ENCODE measurements at regions not wholly inside any gene's neighbourhood (a gene's known extent, or its start where the extent isn't known, plus 50 kb on each side); places are given as distances from the start of the nearest gene placed in this dataset.

DNA sequence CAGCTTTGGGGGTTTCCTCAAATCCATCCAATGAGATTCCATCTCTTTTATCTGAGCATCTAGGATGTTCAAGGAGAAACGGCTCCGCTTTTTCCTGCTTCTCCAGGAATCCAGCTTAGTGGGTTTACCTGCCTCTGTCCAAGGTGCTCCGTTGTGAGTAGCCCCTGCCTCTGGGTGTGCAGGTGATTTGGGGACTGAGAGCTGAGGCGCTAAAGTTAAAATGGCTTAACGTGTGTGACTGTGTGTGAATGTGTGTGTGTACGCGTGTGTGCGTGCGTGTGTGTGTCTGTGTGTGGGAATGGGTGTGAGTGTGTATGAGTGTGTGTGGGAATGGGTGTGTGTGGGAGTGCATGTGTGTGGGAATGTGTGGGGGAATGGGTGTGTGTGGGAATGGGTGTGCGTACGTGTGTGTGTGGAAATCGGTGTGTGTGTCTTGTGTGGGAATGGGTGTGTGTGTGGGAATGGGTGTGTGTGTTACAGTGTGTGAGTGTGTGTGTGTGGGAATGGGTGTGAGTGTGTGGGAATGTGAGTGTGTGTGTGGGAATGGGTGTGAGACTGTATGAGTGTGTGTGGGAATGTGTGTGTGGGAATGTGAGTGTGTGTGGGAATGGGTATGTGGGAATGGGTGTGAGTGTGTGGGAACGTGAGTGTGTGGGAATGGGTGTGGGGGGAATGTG, 90.2 kb upstream of the INSIG1 start:
- no peak for TF ChIP-seq CTCF (IDR thresholded peaks at IDR 0.05)
- Mint-ChIP-seq H3K27me3 (ENCODE audit: low read depth in 3 of 3) (peaks cover 0 to 9% (median 0%) of the 10 kb centered on the region in 3 donors), H3K36me3 (no peaks in the 10 kb centered on the region), H3K4me3 (no peak overlapping the region), H3K9me3 (peaks cover 2 to 10% (median 5%) of the 10 kb centered on the region in 7 donors), H3K27ac (peak overlapping the region; percentile 37 to 100 (median 100)), H3K4me1 (peaks cover 22% of the 10 kb centered on the region)
- H2AFZ ChIP-seq (ENCODE audit: insufficient read depth, low read depth, low read length, poor library complexity, severe bottlenecking) = no peak overlapping the region
- H3K79me2 ChIP-seq (ENCODE audit: insufficient read depth, low read length) = no peaks in the 10 kb centered on the region
- no peaks in the 10 kb centered on the region for H3K9me3 ChIP-seq (replicated peaks in 1 of 2; ENCODE audit: control insufficient read depth in 1 of 2, insufficient read depth in 1 of 2, low read length in 2 of 2)
- H3K27ac ChIP-seq (ENCODE audit: low read depth in 1 of 2, low read length in 2 of 2) = peak overlapping the region in 1 of 2 donors; percentile 100
- no peak for DNase-seq
- no peak overlapping the region for H3K9ac ChIP-seq (ENCODE audit: insufficient read depth, low read length, poor library complexity, severe bottlenecking)
- 83% methylated on average over 13 of the region's 13 CpGs for WGBS (ENCODE audit: insufficient coverage)
- intact Hi-C loops (cut with micrococcal nuclease) = loop anchor here (5.0 to 10.0 kb wide), 5 partner anchors 75 to 280 kb away; partner anchors contain the start of genes INSIG1 (in 1 of the 2) and PAXIP1 (in 1 of the 2)
- no peaks in the 10 kb centered on the region for H3K36me3 ChIP-seq (replicated peaks in 1 of 2; ENCODE audit: control insufficient read depth in 1 of 2, insufficient read depth in 2 of 2, low read length in 2 of 2)
- peaks cover 22 to 23% of the 10 kb centered on the region in 2 donors for H3K4me1 ChIP-seq (ENCODE audit: control insufficient read depth in 1 of 2, insufficient read depth in 2 of 2, low read length in 2 of 2)
- H4K20me1 ChIP-seq (ENCODE audit: insufficient read depth, low read length) = no peaks in the 10 kb centered on the region
- H3K4me3 ChIP-seq (replicated peaks in 1 of 3; ENCODE audit: low read depth in 2 of 3, low read length in 3 of 3) = no peak overlapping the region
- H3K4me2 ChIP-seq (replicated peaks; ENCODE audit: extremely low read depth, low read length, poor library complexity, severe bottlenecking) = peak overlapping the region; percentile 58
- no peaks in the 10 kb centered on the region for H3K27me3 ChIP-seq (ENCODE audit: control insufficient read depth in 2 of 2, insufficient read depth in 2 of 2, low read length in 2 of 2)

GRCh38 chr7:155208681-155209477, 88.8 kb upstream of the INSIG1 start:
- Mint-ChIP-seq H3K36me3 (no peaks in the 10 kb centered on the region), H3K4me3 (no peak overlapping the region)
- WGBS (ENCODE audit: insufficient coverage) = 88% methylated on average over 14 of the region's 15 CpGs

More at GRCh38 chr7:155208681-155209477, 88.8 kb upstream of the INSIG1 start:
- Mint-ChIP-seq H3K4me1 (peaks cover 22% of the 10 kb centered on the region), H3K9me3 (peaks cover 2 to 10% (median 5%) of the 10 kb centered on the region in 7 donors), H3K27me3 (ENCODE audit: low read depth in 3 of 3) (peaks cover 0 to 6% (median 3%) of the 10 kb centered on the region in 3 donors), H3K27ac (peak overlapping the region in 3 of 7 donors; percentile 4 to 66 (median 29))
- Histone ChIP-seq H3K4me2 (replicated peaks; ENCODE audit: extremely low read depth, low read length, poor library complexity, severe bottlenecking) (no peak overlapping the region), H3K27me3 (ENCODE audit: control insufficient read depth in 2 of 2, insufficient read depth in 2 of 2, low read length in 2 of 2) (no peaks in the 10 kb centered on the region), H2AFZ (ENCODE audit: insufficient read depth, low read depth, low read length, poor library complexity, severe bottlenecking) (no peak overlapping the region), H3K36me3 (replicated peaks in 1 of 2; ENCODE audit: control insufficient read depth in 1 of 2, insufficient read depth in 2 of 2, low read length in 2 of 2) (no peaks in the 10 kb centered on the region), H3K27ac (ENCODE audit: low read depth in 1 of 2, low read length in 2 of 2) (no peak overlapping the region), H3K9me3 (replicated peaks in 1 of 2; ENCODE audit: control insufficient read depth in 1 of 2, insufficient read depth in 1 of 2, low read length in 2 of 2) (no peaks in the 10 kb centered on the region), H3K4me3 (replicated peaks in 1 of 3; ENCODE audit: low read depth in 2 of 3, low read length in 3 of 3) (no peak overlapping the region), H4K20me1 (ENCODE audit: insufficient read depth, low read length) (no peaks in the 10 kb centered on the region), H3K79me2 (ENCODE audit: insufficient read depth, low read length) (no peaks in the 10 kb centered on the region), H3K4me1 (ENCODE audit: control insufficient read depth in 1 of 2, insufficient read depth in 2 of 2, low read length in 2 of 2) (peaks cover 22 to 23% of the 10 kb centered on the region in 2 donors), H3K9ac (ENCODE audit: insufficient read depth, low read length, poor library complexity, severe bottlenecking) (no peak overlapping the region)
- no peak for TF ChIP-seq CTCF (IDR thresholded peaks at IDR 0.05)
- intact Hi-C loops (cut with micrococcal nuclease) = loop anchor here (5.0 to 10.0 kb wide), 5 partner anchors 73 to 282 kb away; partner anchors contain the start of genes INSIG1 (in 1 of the 2) and PAXIP1 (in 1 of the 2)
- peak in 2 of 3 donors; percentile 31 to 74 for DNase-seq
